ENCODE measurements at regions not wholly inside any gene's neighbourhood (a gene's known extent, or its start where the extent isn't known, plus 50 kb on each side); places are given as distances from the start of the nearest gene placed in this dataset.

DNA sequence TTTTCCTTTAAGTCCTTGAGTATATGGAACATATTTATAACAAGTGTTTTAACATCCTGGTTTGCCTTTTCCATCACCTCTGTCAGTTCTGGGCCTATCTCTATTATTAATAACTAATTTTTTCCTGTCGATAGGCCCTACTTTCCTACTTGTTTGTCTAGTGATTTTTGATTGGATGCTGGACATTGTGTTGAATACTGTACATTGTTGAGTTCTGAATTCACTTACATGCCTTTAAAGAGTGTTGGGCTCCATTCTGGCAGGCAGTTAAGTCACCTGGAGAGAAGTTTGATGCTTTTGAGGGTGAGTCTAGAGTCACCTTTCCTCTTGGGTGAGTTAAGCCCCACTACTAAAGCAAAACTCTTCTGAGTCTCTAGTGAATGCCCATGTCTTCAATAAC, 77.5 kb upstream of the C14orf180 start:
- no peaks in the 10 kb centered on the region for H3K27me3 Mint-ChIP-seq (ENCODE audit: unreplicated experiment)
- no peak overlapping the region for H3K27ac Mint-ChIP-seq (ENCODE audit: unreplicated experiment)
- peaks cover 14% of the 10 kb centered on the region for H3K36me3 Mint-ChIP-seq (ENCODE audit: unreplicated experiment)
- peaks cover 7% of the 10 kb centered on the region for H3K9me3 Mint-ChIP-seq (ENCODE audit: unreplicated experiment)
- H3K4me1 Mint-ChIP-seq (ENCODE audit: low read depth, unreplicated experiment), result no peaks in the 10 kb centered on the region
- no peak for DNase-seq
- H3K4me3 Mint-ChIP-seq (ENCODE audit: unreplicated experiment), result no peak overlapping the region
- TF ChIP-seq, protein P1, sequence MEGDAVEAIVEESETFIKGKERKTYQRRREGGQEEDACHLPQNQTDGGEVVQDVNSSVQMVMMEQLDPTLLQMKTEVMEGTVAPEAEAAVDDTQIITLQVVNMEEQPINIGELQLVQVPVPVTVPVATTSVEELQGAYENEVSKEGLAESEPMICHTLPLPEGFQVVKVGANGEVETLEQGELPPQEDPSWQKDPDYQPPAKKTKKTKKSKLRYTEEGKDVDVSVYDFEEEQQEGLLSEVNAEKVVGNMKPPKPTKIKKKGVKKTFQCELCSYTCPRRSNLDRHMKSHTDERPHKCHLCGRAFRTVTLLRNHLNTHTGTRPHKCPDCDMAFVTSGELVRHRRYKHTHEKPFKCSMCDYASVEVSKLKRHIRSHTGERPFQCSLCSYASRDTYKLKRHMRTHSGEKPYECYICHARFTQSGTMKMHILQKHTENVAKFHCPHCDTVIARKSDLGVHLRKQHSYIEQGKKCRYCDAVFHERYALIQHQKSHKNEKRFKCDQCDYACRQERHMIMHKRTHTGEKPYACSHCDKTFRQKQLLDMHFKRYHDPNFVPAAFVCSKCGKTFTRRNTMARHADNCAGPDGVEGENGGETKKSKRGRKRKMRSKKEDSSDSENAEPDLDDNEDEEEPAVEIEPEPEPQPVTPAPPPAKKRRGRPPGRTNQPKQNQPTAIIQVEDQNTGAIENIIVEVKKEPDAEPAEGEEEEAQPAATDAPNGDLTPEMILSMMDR (IDR thresholded peaks at IDR 0.05; ENCODE audit: partially characterized antibody, unreplicated experiment), result no peak

DNA sequence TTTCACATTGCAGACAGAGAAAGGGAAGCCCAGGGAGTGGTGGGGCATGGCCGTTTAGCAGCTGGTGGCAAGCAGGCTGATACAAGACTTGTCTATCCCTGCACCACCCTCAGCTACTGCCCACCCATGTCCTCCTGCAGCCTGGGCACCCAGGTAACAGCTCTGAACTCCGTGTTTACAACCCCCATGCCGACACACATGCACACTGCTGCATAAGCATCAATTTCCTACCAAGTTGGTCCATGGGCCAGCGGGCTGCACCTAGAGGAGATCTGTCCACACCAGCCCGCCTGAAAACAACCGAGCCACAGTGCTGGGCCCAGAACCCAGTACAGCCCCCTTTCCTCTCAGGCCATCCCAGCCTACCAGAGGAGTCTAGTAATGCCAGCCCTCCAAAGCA, 75.9 kb upstream of the C14orf180 start:
- H3K4me1 Mint-ChIP-seq (ENCODE audit: low read depth, unreplicated experiment), result no peaks in the 10 kb centered on the region

DNA sequence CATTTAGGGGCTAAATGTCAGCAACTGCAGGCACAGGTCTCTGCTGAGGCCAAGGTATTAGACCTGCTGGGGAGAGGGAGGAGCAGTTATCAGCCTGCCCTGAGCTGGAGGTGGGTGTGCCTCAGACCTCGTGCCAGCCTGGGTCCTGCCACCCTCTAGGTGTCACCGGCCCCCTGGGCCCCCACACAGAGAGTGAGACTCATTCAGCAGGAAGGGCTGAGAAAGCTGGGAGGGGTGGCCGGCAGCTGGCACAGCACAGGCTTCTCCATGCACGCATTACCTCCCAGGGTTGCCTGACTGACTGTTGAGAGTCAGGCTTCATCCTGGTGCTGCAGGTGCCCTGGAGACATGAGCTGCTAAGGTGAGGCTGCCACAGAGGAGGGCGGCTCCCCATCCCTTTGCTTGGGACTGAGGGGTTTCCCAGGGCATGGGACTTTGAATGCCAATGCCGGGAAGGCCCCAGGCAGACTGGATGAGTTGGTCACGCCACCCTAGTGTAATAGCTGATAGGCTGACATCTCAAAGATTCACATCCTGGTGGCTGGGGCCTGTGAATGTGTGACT, 75.3 kb upstream of the C14orf180 start:
- no peak overlapping the region for H3K4me3 Mint-ChIP-seq (ENCODE audit: unreplicated experiment)
- H3K9me3 Mint-ChIP-seq (ENCODE audit: unreplicated experiment), result peaks cover 4% of the 10 kb centered on the region
- TF ChIP-seq, protein P1 (IDR thresholded peaks at IDR 0.05; ENCODE audit: partially characterized antibody, unreplicated experiment), result no peak
- H3K27me3 Mint-ChIP-seq (ENCODE audit: unreplicated experiment), result no peaks in the 10 kb centered on the region
- no peak for DNase-seq
- no peak overlapping the region for H3K27ac Mint-ChIP-seq (ENCODE audit: unreplicated experiment)
- peaks cover 17% of the 10 kb centered on the region for H3K36me3 Mint-ChIP-seq (ENCODE audit: unreplicated experiment)
- no peaks in the 10 kb centered on the region for H3K4me1 Mint-ChIP-seq (ENCODE audit: low read depth, unreplicated experiment)

More for the DNA sequence above, 75.9 kb upstream of the C14orf180 start:
- Mint-ChIP-seq H3K27me3 (ENCODE audit: unreplicated experiment) (no peaks in the 10 kb centered on the region), H3K36me3 (ENCODE audit: unreplicated experiment) (peaks cover 17% of the 10 kb centered on the region), H3K9me3 (ENCODE audit: unreplicated experiment) (peaks cover 4% of the 10 kb centered on the region), H3K27ac (ENCODE audit: unreplicated experiment) (no peak overlapping the region), H3K4me3 (ENCODE audit: unreplicated experiment) (no peak overlapping the region)
- no peak for DNase-seq
- TF ChIP-seq, protein P1 (IDR thresholded peaks at IDR 0.05; ENCODE audit: partially characterized antibody, unreplicated experiment), result no peak

GRCh38 chr14:104505085-104506074, 74.2 kb upstream of the C14orf180 start:
- H3K4me3 Mint-ChIP-seq (ENCODE audit: unreplicated experiment), result no peak overlapping the region
- no peaks in the 10 kb centered on the region for H3K4me1 Mint-ChIP-seq (ENCODE audit: low read depth, unreplicated experiment)
- no peak for DNase-seq
- H3K27me3 Mint-ChIP-seq (ENCODE audit: unreplicated experiment), result no peaks in the 10 kb centered on the region
- TF ChIP-seq, protein P1 (IDR thresholded peaks at IDR 0.05; ENCODE audit: partially characterized antibody, unreplicated experiment), result no peak
- peaks cover 17% of the 10 kb centered on the region for H3K36me3 Mint-ChIP-seq (ENCODE audit: unreplicated experiment)
- H3K27ac Mint-ChIP-seq (ENCODE audit: unreplicated experiment), result no peak overlapping the region
- H3K9me3 Mint-ChIP-seq (ENCODE audit: unreplicated experiment), result peaks cover 4% of the 10 kb centered on the region

All from glutamatergic neuron (in vitro differentiated cells).